ENCODE measurements at regions not wholly inside any gene's neighbourhood (a gene's known extent, or its start where the extent isn't known, plus 50 kb on each side); places are given as distances from the start of the nearest gene placed in this dataset.

DNA sequence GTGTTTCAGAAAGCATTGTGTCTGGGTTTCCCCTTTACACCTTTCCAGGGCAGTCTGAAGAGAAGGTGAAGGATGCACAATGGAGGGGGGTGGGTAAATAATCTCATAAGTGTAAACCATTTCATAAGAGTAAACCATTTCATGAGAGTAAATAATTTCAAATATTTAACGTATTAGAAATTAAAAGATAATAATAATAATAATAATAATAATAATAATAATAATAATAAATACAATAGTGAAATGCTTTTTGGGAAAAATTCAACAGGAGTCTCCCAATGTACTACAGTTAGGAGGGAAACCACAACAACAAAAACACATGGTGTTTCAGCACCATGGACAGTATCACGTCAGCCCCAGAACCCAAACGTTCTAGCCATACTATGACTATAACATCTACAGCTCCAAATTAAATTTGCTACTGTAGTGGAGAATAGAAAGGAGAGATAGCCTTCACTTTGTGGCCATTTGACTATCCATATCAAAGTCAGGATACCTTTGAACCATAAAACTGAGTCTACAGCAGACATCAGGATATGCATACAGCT lies 691.8 kb downstream of the BCL11B start:
- Mint-ChIP-seq H3K4me1 (ENCODE audit: low read depth, unreplicated experiment) (no peaks in the 10 kb centered on the region), H3K27ac (ENCODE audit: unreplicated experiment) (no peak overlapping the region), H3K27me3 (ENCODE audit: unreplicated experiment) (no peaks in the 10 kb centered on the region), H3K36me3 (ENCODE audit: unreplicated experiment) (no peaks in the 10 kb centered on the region), H3K4me3 (ENCODE audit: unreplicated experiment) (no peak overlapping the region), H3K9me3 (ENCODE audit: unreplicated experiment) (peaks cover 7% of the 10 kb centered on the region)
- no peak for DNase-seq
- TF ChIP-seq, protein P1, sequence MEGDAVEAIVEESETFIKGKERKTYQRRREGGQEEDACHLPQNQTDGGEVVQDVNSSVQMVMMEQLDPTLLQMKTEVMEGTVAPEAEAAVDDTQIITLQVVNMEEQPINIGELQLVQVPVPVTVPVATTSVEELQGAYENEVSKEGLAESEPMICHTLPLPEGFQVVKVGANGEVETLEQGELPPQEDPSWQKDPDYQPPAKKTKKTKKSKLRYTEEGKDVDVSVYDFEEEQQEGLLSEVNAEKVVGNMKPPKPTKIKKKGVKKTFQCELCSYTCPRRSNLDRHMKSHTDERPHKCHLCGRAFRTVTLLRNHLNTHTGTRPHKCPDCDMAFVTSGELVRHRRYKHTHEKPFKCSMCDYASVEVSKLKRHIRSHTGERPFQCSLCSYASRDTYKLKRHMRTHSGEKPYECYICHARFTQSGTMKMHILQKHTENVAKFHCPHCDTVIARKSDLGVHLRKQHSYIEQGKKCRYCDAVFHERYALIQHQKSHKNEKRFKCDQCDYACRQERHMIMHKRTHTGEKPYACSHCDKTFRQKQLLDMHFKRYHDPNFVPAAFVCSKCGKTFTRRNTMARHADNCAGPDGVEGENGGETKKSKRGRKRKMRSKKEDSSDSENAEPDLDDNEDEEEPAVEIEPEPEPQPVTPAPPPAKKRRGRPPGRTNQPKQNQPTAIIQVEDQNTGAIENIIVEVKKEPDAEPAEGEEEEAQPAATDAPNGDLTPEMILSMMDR (IDR thresholded peaks at IDR 0.05; ENCODE audit: partially characterized antibody, unreplicated experiment): no peak

DNA sequence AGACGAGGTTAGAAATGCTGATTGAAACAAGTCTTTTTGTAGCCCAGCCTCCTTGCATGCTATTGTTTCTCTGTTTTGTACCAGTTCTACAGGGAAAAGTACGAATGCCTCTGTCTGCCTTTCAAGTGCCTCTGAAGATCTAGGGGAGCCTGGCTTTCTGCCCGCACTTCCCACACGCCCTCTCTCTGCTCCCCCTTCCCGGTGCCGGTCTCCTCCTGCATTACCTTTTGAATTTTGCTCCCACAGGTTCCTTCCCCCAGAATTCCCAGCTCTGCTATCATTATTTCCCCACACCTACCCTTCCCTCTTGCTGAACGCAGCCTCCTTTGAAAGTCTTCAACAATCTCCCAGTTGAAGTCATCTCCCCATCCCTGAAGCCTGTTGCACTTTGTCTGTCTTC lies 689.7 kb downstream of the BCL11B start:
- H3K27me3 Mint-ChIP-seq (ENCODE audit: unreplicated experiment): no peaks in the 10 kb centered on the region
- DNase-seq: no peak
- H3K4me3 Mint-ChIP-seq (ENCODE audit: unreplicated experiment): no peak overlapping the region
- H3K9me3 Mint-ChIP-seq (ENCODE audit: unreplicated experiment): peaks cover 7% of the 10 kb centered on the region
- H3K36me3 Mint-ChIP-seq (ENCODE audit: unreplicated experiment): no peaks in the 10 kb centered on the region
- no peak overlapping the region for H3K27ac Mint-ChIP-seq (ENCODE audit: unreplicated experiment)
- peaks cover 5% of the 10 kb centered on the region for H3K4me1 Mint-ChIP-seq (ENCODE audit: low read depth, unreplicated experiment)
- TF ChIP-seq, protein P1 (IDR thresholded peaks at IDR 0.05; ENCODE audit: partially characterized antibody, unreplicated experiment): no peak

DNA sequence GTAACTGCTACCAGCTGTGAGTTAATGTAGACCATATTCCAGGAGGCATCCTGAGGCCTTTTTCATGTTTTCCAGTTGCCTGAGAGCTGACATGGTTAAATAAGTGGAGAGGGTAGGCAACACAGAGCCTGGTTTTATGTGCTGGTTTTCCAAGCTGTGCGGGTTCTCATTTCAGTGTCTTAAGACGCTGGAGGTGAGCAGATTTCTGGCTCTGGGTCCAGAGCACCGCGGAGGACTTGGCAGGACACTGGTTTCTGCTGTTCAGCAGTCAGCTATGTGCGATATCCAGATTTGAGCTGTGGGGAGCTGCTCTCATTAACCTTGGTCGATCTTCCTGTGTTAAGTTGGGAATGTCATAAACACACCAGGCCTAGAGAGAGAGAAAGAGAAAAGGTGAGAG lies 680.8 kb downstream of the BCL11B start:
- peaks cover 5% of the 10 kb centered on the region for H3K27me3 Mint-ChIP-seq (ENCODE audit: unreplicated experiment)
- H3K9me3 Mint-ChIP-seq (ENCODE audit: unreplicated experiment): peaks cover 4% of the 10 kb centered on the region
- no peak overlapping the region for H3K27ac Mint-ChIP-seq (ENCODE audit: unreplicated experiment)
- no peak overlapping the region for H3K4me3 Mint-ChIP-seq (ENCODE audit: unreplicated experiment)
- DNase-seq: no peak
- peaks cover 4% of the 10 kb centered on the region for H3K36me3 Mint-ChIP-seq (ENCODE audit: unreplicated experiment)
- H3K4me1 Mint-ChIP-seq (ENCODE audit: low read depth, unreplicated experiment): no peaks in the 10 kb centered on the region
- TF ChIP-seq, protein P1 (IDR thresholded peaks at IDR 0.05; ENCODE audit: partially characterized antibody, unreplicated experiment): no peak

DNA sequence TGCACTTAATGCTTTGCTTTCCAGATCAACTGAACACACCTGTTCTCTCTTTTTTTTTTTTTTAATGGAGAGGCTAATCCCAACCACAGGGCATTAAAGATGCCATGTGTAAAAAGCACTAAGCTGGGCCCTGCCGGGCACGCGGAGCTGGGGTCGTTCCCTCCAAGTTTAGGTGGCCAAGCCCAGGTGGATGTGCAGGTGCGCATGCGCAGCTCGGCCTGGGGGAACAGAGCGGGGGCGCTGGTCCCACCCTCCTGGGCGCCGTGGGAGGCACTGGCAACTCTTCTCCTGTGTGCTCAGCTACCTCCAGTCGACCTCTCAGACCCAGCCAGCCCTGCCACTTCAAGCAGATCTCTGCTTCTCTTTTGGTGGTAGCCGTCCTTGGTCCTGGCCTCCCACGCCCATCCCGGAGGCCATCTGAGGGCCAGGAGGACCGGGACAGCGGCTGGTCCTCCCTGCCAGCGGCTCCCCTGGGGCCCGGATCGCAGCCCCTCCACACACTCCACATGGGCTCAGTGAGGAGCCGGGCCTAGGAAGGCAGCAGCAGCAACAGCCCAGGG lies 679.3 kb downstream of the BCL11B start:
- no peak overlapping the region for H3K27ac Mint-ChIP-seq (ENCODE audit: unreplicated experiment)

DNA sequence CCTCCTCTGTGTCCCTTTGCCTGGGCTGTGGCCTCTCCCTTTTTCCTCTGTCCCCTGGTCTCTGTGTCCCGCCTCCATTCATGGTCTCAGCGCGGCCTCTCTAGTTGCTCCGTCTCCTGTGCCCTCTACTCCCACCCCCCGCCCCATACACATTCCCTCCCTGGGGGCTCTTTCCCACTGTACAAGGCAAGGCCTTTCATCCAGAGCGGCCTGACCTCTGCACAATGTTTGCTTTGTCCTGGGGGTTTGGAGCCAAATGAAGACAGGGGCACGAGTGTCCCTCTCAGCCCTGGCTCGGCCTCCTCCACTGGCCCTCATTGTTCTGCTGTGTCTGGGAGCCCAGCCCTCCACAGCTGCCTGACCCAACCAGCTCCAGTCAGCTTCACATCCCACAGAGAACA lies 678.6 kb downstream of the BCL11B start:
- TF ChIP-seq, protein P1 (IDR thresholded peaks at IDR 0.05; ENCODE audit: partially characterized antibody, unreplicated experiment): no peak
- H3K27ac Mint-ChIP-seq (ENCODE audit: unreplicated experiment): no peak overlapping the region
- no peak overlapping the region for H3K4me3 Mint-ChIP-seq (ENCODE audit: unreplicated experiment)
- H3K4me1 Mint-ChIP-seq (ENCODE audit: low read depth, unreplicated experiment): no peaks in the 10 kb centered on the region
- peaks cover 4% of the 10 kb centered on the region for H3K9me3 Mint-ChIP-seq (ENCODE audit: unreplicated experiment)
- no peak for DNase-seq
- H3K36me3 Mint-ChIP-seq (ENCODE audit: unreplicated experiment): peaks cover 9% of the 10 kb centered on the region
- H3K27me3 Mint-ChIP-seq (ENCODE audit: unreplicated experiment): peaks cover 5% of the 10 kb centered on the region

More for the DNA sequence above, 679.3 kb downstream of the BCL11B start:
- H3K36me3 Mint-ChIP-seq (ENCODE audit: unreplicated experiment): peaks cover 9% of the 10 kb centered on the region
- no peak overlapping the region for H3K4me3 Mint-ChIP-seq (ENCODE audit: unreplicated experiment)
- H3K4me1 Mint-ChIP-seq (ENCODE audit: low read depth, unreplicated experiment): no peaks in the 10 kb centered on the region
- TF ChIP-seq, protein P1 (IDR thresholded peaks at IDR 0.05; ENCODE audit: partially characterized antibody, unreplicated experiment): no peak
- H3K27me3 Mint-ChIP-seq (ENCODE audit: unreplicated experiment): peaks cover 5% of the 10 kb centered on the region
- DNase-seq: no peak
- H3K9me3 Mint-ChIP-seq (ENCODE audit: unreplicated experiment): peaks cover 4% of the 10 kb centered on the region
